CD4-positive, alpha-beta T cell (primary cell): ENCODE measurements at regions not wholly inside any gene's neighbourhood (a gene's known extent, or its start where the extent isn't known, plus 50 kb on each side); places are given as distances from the start of the nearest gene placed in this dataset.

Source experiments
- ATAC-seq: fragments of 200-7000 bp; cut with Tn5 transposase; one replicate; pipeline ENCODE4 v1.10.0; 2022; ENCODE audit warnings: mild to moderate bottlenecking; ENCODE audit not compliant: poor library complexity
- CTCF ChIA-PET: fragments of 350-600 bp; sonication (Branson Sonifier 250); formaldehyde crosslinking; loops from one replicate; lab custom pipeline; 2021; ENCODE audit warnings: antibody characterized with exemption, inconsistent platforms; lab: Charles Lee
- POLR2A ChIA-PET: fragments of 350-600 bp; sonication (Branson Sonifier 250); formaldehyde crosslinking; loops from one replicate; lab custom pipeline; 2021; ENCODE audit warnings: antibody characterized with exemption, inconsistent platforms; lab: Charles Lee
- DNase-seq, 14 experiments: peaks; one replicate each; pipeline ENCODE4 v3.0.0-alpha.2; 2013 to 2020; ENCODE audit warnings: mixed read lengths in 2 of 14
- H3K27ac ChIP-seq, 2 donors: one replicate each; pipeline versions ENCODE4 v1.5.1 to v1.7.0; 2013; ENCODE audit warnings: low read length in 2 of 2, low read depth in 1 of 2, mild to moderate bottlenecking in 1 of 2
- H3K27me3 ChIP-seq, 2 experiments: 1 replicate in 1 of 2; 2 replicates in 1 of 2; pipeline versions ENCODE4 v1.6.1 to v1.7.0; 2013; ENCODE audit warnings: low read length in 2 of 2, control low read depth in 1 of 2, mild to moderate bottlenecking in 1 of 2, moderate library complexity in 1 of 2; ENCODE audit not compliant: insufficient read depth in 2 of 2, control insufficient read depth in 1 of 2
- H3K36me3 ChIP-seq: one replicate; pipeline ENCODE4 v1.6.1; 2013; ENCODE audit warnings: low read length, control low read depth; ENCODE audit not compliant: insufficient read depth
- H3K4me1 ChIP-seq: one replicate; pipeline ENCODE4 v1.6.1; 2013; ENCODE audit warnings: low read length, control low read depth; ENCODE audit not compliant: insufficient read depth
- H3K4me3 ChIP-seq: one replicate; pipeline ENCODE4 v1.5.1; 2013; ENCODE audit warnings: mild to moderate bottlenecking, low read length, moderate library complexity
- H3K9me3 ChIP-seq, 2 experiments: 1 replicate in 1 of 2; 2 replicates in 1 of 2; pipeline versions ENCODE4 v1.6.1 to v1.7.0; 2013; ENCODE audit warnings: low read length in 2 of 2, mild to moderate bottlenecking in 2 of 2, control low read depth in 1 of 2, moderate library complexity in 1 of 2; ENCODE audit not compliant: control insufficient read depth in 1 of 2, insufficient read depth in 1 of 2
- H3K27ac Mint-ChIP-seq: one replicate; pipeline ENCODE4 v1.8.0; 2020; ENCODE audit warnings: mixed read lengths
- H3K27me3 Mint-ChIP-seq: one replicate; pipeline ENCODE4 v1.8.0; 2021; ENCODE audit warnings: mixed read lengths
- H3K36me3 Mint-ChIP-seq: one replicate; pipeline ENCODE4 v1.8.0; 2021; ENCODE audit warnings: low read depth, mixed read lengths
- H3K4me1 Mint-ChIP-seq: one replicate; pipeline ENCODE4 v1.8.0; 2021; ENCODE audit warnings: low read depth, mixed read lengths
- H3K4me3 Mint-ChIP-seq: one replicate; pipeline ENCODE4 v1.8.0; 2020; ENCODE audit warnings: mild to moderate bottlenecking, mixed read lengths
- H3K9me3 Mint-ChIP-seq: one replicate; pipeline ENCODE4 v1.8.0; 2020; ENCODE audit warnings: mixed read lengths
- CTCF ChIP-seq: fragments of 200-600 bp; IDR thresholded peaks from one replicate; pipeline ENCODE4 v1.8.0; 2022; ENCODE audit warnings: antibody characterized with exemption, mild to moderate bottlenecking
- intact Hi-C, 2 experiments: fragments of 100-400 bp; cut with DNase I in 1 of 2; cut with micrococcal nuclease in 1 of 2; formaldehyde crosslinking; loops; one replicate each; pipeline versions ENCODE4 v1.15.1 to v1.9.0; 2023 to 2025; cut with DNase I, micrococcal nuclease

- no peak overlapping the region for H3K4me3 ChIP-seq
- CTCF ChIA-PET, result no interaction called here
- POLR2A ChIA-PET, result no interaction called here
- H3K4me3 Mint-ChIP-seq, result no peak overlapping the region
- DNase-seq (no peak), ATAC-seq (no peak)
- H3K27ac ChIP-seq, result no peak overlapping the region
- H3K36me3 ChIP-seq, result no peaks in the 10 kb centered on the region
- TF ChIP-seq CTCF, result no peak
- intact Hi-C loops, result no loop called here
- H3K4me1 ChIP-seq, result no peaks in the 10 kb centered on the region
- H3K27me3 Mint-ChIP-seq, result no peaks in the 10 kb centered on the region
- H3K9me3 ChIP-seq, result peaks cover 1 to 12% of the 10 kb centered on the region in 2 experiments
- H3K36me3 Mint-ChIP-seq, result no peaks in the 10 kb centered on the region
- H3K27me3 ChIP-seq, result no peaks in the 10 kb centered on the region
- no peaks in the 10 kb centered on the region for H3K4me1 Mint-ChIP-seq
- peaks cover 2% of the 10 kb centered on the region for H3K9me3 Mint-ChIP-seq
- H3K27ac Mint-ChIP-seq, result no peak overlapping the region
Observed at GRCh38 chr9:135239100-135239768, 151.8 kb downstream of the OLFM1 start.

- Histone ChIP-seq H3K27ac (no peak overlapping the region), H3K4me3 (no peak overlapping the region), H3K27me3 (peaks cover 0 to 1% of the 10 kb centered on the region in 2 experiments), H3K36me3 (no peaks in the 10 kb centered on the region), H3K4me1 (no peaks in the 10 kb centered on the region), H3K9me3 (peaks cover 0 to 16% of the 10 kb centered on the region in 2 experiments)
- ChIA-PET POLR2A (no interaction called here), CTCF (no interaction called here)
- ATAC-seq, result no peak
- intact Hi-C loops, result no loop called here
- Mint-ChIP-seq H3K4me3 (no peak overlapping the region), H3K4me1 (no peaks in the 10 kb centered on the region), H3K27me3 (no peaks in the 10 kb centered on the region), H3K9me3 (peaks cover under 1% of the 10 kb centered on the region), H3K27ac (no peak overlapping the region), H3K36me3 (no peaks in the 10 kb centered on the region)
- TF ChIP-seq CTCF, result no peak
- no peak for DNase-seq
Observed at GRCh38 chr9:135239769-135240141, 152.3 kb downstream of the OLFM1 start.

- H3K36me3 Mint-ChIP-seq, result no peaks in the 10 kb centered on the region
- H3K27ac Mint-ChIP-seq, result no peak overlapping the region
- no peak overlapping the region for H3K4me3 ChIP-seq
- no peaks in the 10 kb centered on the region for H3K9me3 Mint-ChIP-seq
- ChIA-PET POLR2A (no interaction called here), CTCF (no interaction called here)
- DNase-seq (no peak), ATAC-seq (no peak)
- no peaks in the 10 kb centered on the region for H3K36me3 ChIP-seq
- H3K27me3 Mint-ChIP-seq, result peaks cover 4% of the 10 kb centered on the region
- H3K4me1 Mint-ChIP-seq, result no peaks in the 10 kb centered on the region
- no peak overlapping the region for H3K4me3 Mint-ChIP-seq
- H3K27ac ChIP-seq, result no peak overlapping the region
- H3K27me3 ChIP-seq, result peaks cover 0 to 4% of the 10 kb centered on the region in 2 experiments
- intact Hi-C loops, result no loop called here
- no peaks in the 10 kb centered on the region for H3K4me1 ChIP-seq
- TF ChIP-seq CTCF, result no peak
- peaks cover 0 to 16% of the 10 kb centered on the region in 2 experiments for H3K9me3 ChIP-seq
Observed at GRCh38 chr9:135240222-135240621, 152.8 kb downstream of the OLFM1 start.
